Progenitor cell of endocrine pancreas (in vitro differentiated cells): ENCODE measurements at regions not wholly inside any gene's neighbourhood (a gene's known extent, or its start where the extent isn't known, plus 50 kb on each side); places are given as distances from the start of the nearest gene placed in this dataset.

Experiments
- DNase-seq: peaks from one replicate; pipeline ENCODE4 v3.0.0; 2021; ENCODE audit warnings: low spot score; ENCODE audit not compliant: unreplicated experiment
- H3K27ac Mint-ChIP-seq: 2 replicates; pipeline ENCODE4 v1.8.0; 2021; ENCODE audit warnings: mild to moderate bottlenecking, moderate library complexity, mixed read lengths
- H3K27me3 Mint-ChIP-seq: 2 replicates; pipeline ENCODE4 v1.8.0; 2021; ENCODE audit warnings: mixed read lengths
- H3K36me3 Mint-ChIP-seq: 2 replicates; pipeline ENCODE4 v1.8.0; 2022; ENCODE audit warnings: mixed read lengths; ENCODE audit not compliant: insufficient read depth
- H3K4me1 Mint-ChIP-seq: 2 replicates; pipeline ENCODE4 v1.8.0; 2021; ENCODE audit warnings: low read depth, mixed read lengths
- H3K4me3 Mint-ChIP-seq: 2 replicates; pipeline ENCODE4 v1.8.0; 2021; ENCODE audit warnings: low read depth, mild to moderate bottlenecking, moderate library complexity, mixed read lengths
- H3K9me3 Mint-ChIP-seq: 2 replicates; pipeline ENCODE4 v1.8.0; 2021; ENCODE audit warnings: low read depth, mixed read lengths
- CTCF ChIP-seq: fragments of 200-600 bp; sonication (generic); IDR thresholded peaks from one replicate; pipeline ENCODE4 v1.5.0; 2021; ENCODE audit warnings: antibody characterized with exemption, mild to moderate bottlenecking; ENCODE audit not compliant: unreplicated experiment

DNA sequence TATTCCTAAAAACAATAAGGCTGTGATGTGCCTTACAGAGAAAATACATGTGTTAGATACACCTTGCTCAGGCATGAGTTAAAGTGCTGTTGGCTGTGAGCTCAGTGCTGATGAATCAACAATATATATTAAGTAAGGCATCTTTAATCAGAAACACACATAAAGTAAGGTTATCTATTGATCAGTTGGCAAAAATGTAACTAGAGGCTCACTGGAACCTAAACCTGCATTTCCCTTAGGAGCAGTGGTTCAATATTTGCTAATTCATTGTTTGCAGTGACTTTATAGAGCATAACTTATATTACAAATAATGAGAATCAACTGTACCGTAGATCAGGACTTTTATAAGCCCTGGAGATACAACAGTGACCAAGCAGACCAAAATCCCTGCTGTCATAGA lies 77.0 kb upstream of the CYP1B1 start:
- H3K4me3 Mint-ChIP-seq = no peak overlapping the region
- H3K9me3 Mint-ChIP-seq = no peaks in the 10 kb centered on the region
- H3K4me1 Mint-ChIP-seq = no peaks in the 10 kb centered on the region
- H3K36me3 Mint-ChIP-seq = no peaks in the 10 kb centered on the region
- no peak for DNase-seq
- no peak for TF ChIP-seq CTCF
- no peak overlapping the region for H3K27ac Mint-ChIP-seq
- H3K27me3 Mint-ChIP-seq = peaks cover 16% of the 10 kb centered on the region

- H3K4me3 Mint-ChIP-seq = no peak overlapping the region
- no peak overlapping the region for H3K27ac Mint-ChIP-seq
- no peaks in the 10 kb centered on the region for H3K36me3 Mint-ChIP-seq
- peaks cover 2% of the 10 kb centered on the region for H3K4me1 Mint-ChIP-seq
- no peak for TF ChIP-seq CTCF
- no peak for DNase-seq
- no peaks in the 10 kb centered on the region for H3K9me3 Mint-ChIP-seq
- H3K27me3 Mint-ChIP-seq = peaks cover 16% of the 10 kb centered on the region
These were observed 76.1 kb upstream of the CYP1B1 start for GRCh38 chr2:38152035-38152434.

DNA sequence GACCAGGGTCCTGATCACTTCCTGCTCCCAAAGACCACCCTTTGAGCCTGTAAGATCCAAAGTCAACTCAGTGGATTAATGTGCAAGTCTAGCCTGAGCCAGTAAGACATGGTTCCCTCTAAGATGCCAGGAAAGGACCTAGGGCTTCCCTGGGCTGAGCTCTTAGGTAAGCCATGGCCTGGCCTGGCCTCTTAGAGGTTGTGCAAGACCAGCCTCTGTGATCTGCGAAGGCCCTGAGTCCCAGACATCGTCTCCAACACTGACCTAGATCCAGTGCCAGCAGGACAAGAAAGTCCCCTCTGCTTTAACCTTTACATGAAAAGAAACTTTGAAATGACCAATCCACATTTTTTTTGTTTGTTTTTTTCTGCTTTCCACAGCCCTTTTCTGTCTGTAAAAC lies 73.6 kb upstream of the CYP1B1 start:
- no peak for TF ChIP-seq CTCF
- Mint-ChIP-seq H3K27ac (no peak overlapping the region), H3K27me3 (peaks cover 9% of the 10 kb centered on the region), H3K9me3 (no peaks in the 10 kb centered on the region), H3K4me1 (peaks cover 5% of the 10 kb centered on the region), H3K36me3 (no peaks in the 10 kb centered on the region), H3K4me3 (no peak overlapping the region)
- no peak for DNase-seq

DNA sequence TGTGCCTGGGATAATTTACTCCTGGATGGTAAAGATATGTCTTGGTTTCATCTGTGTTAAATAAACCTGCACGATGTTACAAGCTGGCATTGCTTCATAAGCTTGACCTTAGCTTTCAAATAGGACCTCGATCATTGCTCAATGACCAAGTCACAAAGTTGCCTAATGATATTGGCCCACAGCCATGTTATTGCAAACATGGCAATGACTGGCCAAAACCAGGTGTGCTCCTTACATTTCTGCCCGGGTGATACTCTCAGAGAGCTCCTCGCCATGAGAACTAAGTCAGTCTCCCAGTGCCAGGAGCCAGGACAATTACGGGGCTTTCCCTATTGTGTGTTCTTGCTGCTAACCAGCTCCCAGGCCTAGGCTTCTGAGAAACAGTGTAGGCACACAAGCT lies 72.5 kb upstream of the CYP1B1 start:
- no peak overlapping the region for H3K4me3 Mint-ChIP-seq
- H3K4me1 Mint-ChIP-seq = peaks cover 5% of the 10 kb centered on the region
- TF ChIP-seq CTCF = no peak
- no peaks in the 10 kb centered on the region for H3K36me3 Mint-ChIP-seq
- no peaks in the 10 kb centered on the region for H3K9me3 Mint-ChIP-seq
- DNase-seq = no peak
- H3K27me3 Mint-ChIP-seq = peaks cover 1% of the 10 kb centered on the region
- no peak overlapping the region for H3K27ac Mint-ChIP-seq

- H3K9me3 Mint-ChIP-seq = no peaks in the 10 kb centered on the region
- H3K4me1 Mint-ChIP-seq = peaks cover 5% of the 10 kb centered on the region
- peak overlapping the region; percentile 85 for H3K27ac Mint-ChIP-seq
- H3K36me3 Mint-ChIP-seq = no peaks in the 10 kb centered on the region
- TF ChIP-seq CTCF = no peak
- H3K4me3 Mint-ChIP-seq = no peak overlapping the region
- H3K27me3 Mint-ChIP-seq = no peaks in the 10 kb centered on the region
- no peak for DNase-seq
These were observed 71.6 kb upstream of the CYP1B1 start for GRCh38 chr2:38147333-38148121.
